SK-N-SH treated with all-trans-retinoic acid at 6 μM for 48 hours (cell line): ENCODE measurements at regions not wholly inside any gene's neighbourhood (a gene's known extent, or its start where the extent isn't known, plus 50 kb on each side); places are given as distances from the start of the nearest gene placed in this dataset.

ENCODE experiments used
- ATAC-seq: fragments of 200-7000 bp; cut with Tn5 transposase; 3 replicates; pipeline ENCODE4 v1.9.1; 2020; ENCODE audit warnings: mild to moderate bottlenecking, moderate library complexity
- ARNTL ChIP-seq: fragments of 450-650 bp; formaldehyde crosslinking; IDR thresholded peaks from 2 replicates; pipeline ENCODE4 v1.5.0; 2020; ENCODE audit warnings: low read depth, mild to moderate bottlenecking, moderate library complexity, borderline replicate concordance
- BACH2 ChIP-seq: fragments of 250-450 bp; sonication (Bioruptor Pico); IDR thresholded peaks from 2 replicates; pipeline ENCODE4 v1.9.0; 2021; ENCODE audit warnings: mild to moderate bottlenecking, borderline replicate concordance
- CSDC2 ChIP-seq: fragments of 250-450 bp; sonication (Bioruptor Pico); IDR thresholded peaks from 2 replicates; pipeline ENCODE4 v1.5.0; 2020; ENCODE audit warnings: mild to moderate bottlenecking, moderate library complexity
- CSRNP3 ChIP-seq: fragments of 250-450 bp; sonication (Bioruptor Pico); IDR thresholded peaks from 2 replicates; pipeline ENCODE4 v1.5.1; 2021; ENCODE audit warnings: mild to moderate bottlenecking, moderate library complexity
- ESRRG ChIP-seq: fragments of 250-450 bp; sonication (Bioruptor Pico); IDR thresholded peaks from 2 replicates; pipeline ENCODE4 v1.6.1; 2021; ENCODE audit warnings: mild to moderate bottlenecking
- GLIS3 ChIP-seq: fragments of 250-450 bp; sonication (Bioruptor Pico); IDR thresholded peaks from 2 replicates; pipeline ENCODE4 v1.5.0; 2020; ENCODE audit warnings: mild to moderate bottlenecking, moderate library complexity
- ISL1 ChIP-seq: fragments of 250-450 bp; sonication (Bioruptor Pico); IDR thresholded peaks from 2 replicates; pipeline ENCODE4 v2.1.2; 2022; ENCODE audit warnings: mild to moderate bottlenecking, moderate library complexity
- OSR1 ChIP-seq: fragments of 250-450 bp; sonication (Bioruptor Pico); IDR thresholded peaks from 2 replicates; pipeline ENCODE4 v1.8.0; 2022; ENCODE audit warnings: moderate library complexity, mild to moderate bottlenecking, inconsistent platforms
- POU6F1 ChIP-seq: fragments of 250-450 bp; sonication (Bioruptor Pico); IDR thresholded peaks from 2 replicates; pipeline ENCODE4 v1.8.0; 2021; ENCODE audit warnings: low read depth, mild to moderate bottlenecking, moderate library complexity, borderline replicate concordance
- PPARA ChIP-seq: fragments of 250-450 bp; sonication (Bioruptor Pico); IDR thresholded peaks from 2 replicates; pipeline ENCODE4 v1.5.0; 2020; ENCODE audit warnings: mild to moderate bottlenecking, borderline replicate concordance
- RARB ChIP-seq: fragments of 250-450 bp; sonication (Bioruptor Pico); IDR thresholded peaks from 2 replicates; pipeline ENCODE4 v1.8.0; 2021; ENCODE audit warnings: mild to moderate bottlenecking, moderate library complexity
- TCF4 ChIP-seq: fragments of 250-450 bp; sonication (Bioruptor Pico); IDR thresholded peaks from 2 replicates; pipeline ENCODE4 v1.8.0; 2021; ENCODE audit warnings: mild to moderate bottlenecking, moderate library complexity, borderline replicate concordance
- TOX ChIP-seq: fragments of 250-450 bp; sonication (Bioruptor Pico); IDR thresholded peaks from 2 replicates; pipeline ENCODE4 v1.8.0; 2021; ENCODE audit warnings: mild to moderate bottlenecking, moderate library complexity, borderline replicate concordance
- ZC3H10 ChIP-seq: fragments of 250-450 bp; sonication (Bioruptor Pico); IDR thresholded peaks from 2 replicates; pipeline ENCODE4 v1.5.1; 2021; ENCODE audit warnings: mild to moderate bottlenecking, moderate library complexity
- ZFP30 ChIP-seq: fragments of 450-650 bp; formaldehyde crosslinking; IDR thresholded peaks from 2 replicates; pipeline ENCODE4 v1.5.0; 2022; ENCODE audit warnings: mild to moderate bottlenecking, moderate library complexity
- ZNF565 ChIP-seq: fragments of 450-650 bp; formaldehyde crosslinking; conservative IDR thresholded peaks from 2 replicates; pipeline ENCODE4 v1.5.0; 2020; ENCODE audit warnings: low read depth, mild to moderate bottlenecking, moderate library complexity
- ZNF70 ChIP-seq: fragments of 450-650 bp; formaldehyde crosslinking; IDR thresholded peaks from 2 replicates; pipeline ENCODE4 v1.5.0; 2020; ENCODE audit warnings: mild to moderate bottlenecking, moderate library complexity
- ZNF8 ChIP-seq: fragments of 450-650 bp; formaldehyde crosslinking; IDR thresholded peaks from 2 replicates; pipeline ENCODE4 v1.5.0; 2020; ENCODE audit warnings: mild to moderate bottlenecking, moderate library complexity
- TF ChIP-seq, protein P1 (sequence below): fragments of 250-450 bp; sonication (Bioruptor Pico); IDR thresholded peaks from 2 replicates; pipeline ENCODE4 v1.8.0; 2020; ENCODE audit warnings: mild to moderate bottlenecking, moderate library complexity, borderline replicate concordance
- TF ChIP-seq, protein P2 (sequence below): fragments of 250-450 bp; sonication (Bioruptor Pico); IDR thresholded peaks from 2 replicates; pipeline ENCODE4 v1.5.1; 2020; ENCODE audit warnings: low read depth, mild to moderate bottlenecking, moderate library complexity
- TF ChIP-seq, protein P3 (sequence below): fragments of 250-450 bp; sonication (Bioruptor Pico); IDR thresholded peaks from 2 replicates; pipeline ENCODE4 v1.5.0; 2020; ENCODE audit warnings: mild to moderate bottlenecking, moderate library complexity

GRCh38 chr18:40534723-40535122 is 1420.3 kb upstream of the PIK3C3 start:
- no peak for TF ChIP-seq PPARA (CRISPR knock-in tag)
- TF ChIP-seq CSRNP3 = no peak
- no peak for TF ChIP-seq TCF4 (CRISPR knock-in tag)
- TF ChIP-seq ZNF565 (CRISPR knock-in tag) = no peak
- TF ChIP-seq RARB (CRISPR knock-in tag) = no peak
- no peak for TF ChIP-seq CSDC2 (CRISPR knock-in tag)
- TF ChIP-seq, protein P1, sequence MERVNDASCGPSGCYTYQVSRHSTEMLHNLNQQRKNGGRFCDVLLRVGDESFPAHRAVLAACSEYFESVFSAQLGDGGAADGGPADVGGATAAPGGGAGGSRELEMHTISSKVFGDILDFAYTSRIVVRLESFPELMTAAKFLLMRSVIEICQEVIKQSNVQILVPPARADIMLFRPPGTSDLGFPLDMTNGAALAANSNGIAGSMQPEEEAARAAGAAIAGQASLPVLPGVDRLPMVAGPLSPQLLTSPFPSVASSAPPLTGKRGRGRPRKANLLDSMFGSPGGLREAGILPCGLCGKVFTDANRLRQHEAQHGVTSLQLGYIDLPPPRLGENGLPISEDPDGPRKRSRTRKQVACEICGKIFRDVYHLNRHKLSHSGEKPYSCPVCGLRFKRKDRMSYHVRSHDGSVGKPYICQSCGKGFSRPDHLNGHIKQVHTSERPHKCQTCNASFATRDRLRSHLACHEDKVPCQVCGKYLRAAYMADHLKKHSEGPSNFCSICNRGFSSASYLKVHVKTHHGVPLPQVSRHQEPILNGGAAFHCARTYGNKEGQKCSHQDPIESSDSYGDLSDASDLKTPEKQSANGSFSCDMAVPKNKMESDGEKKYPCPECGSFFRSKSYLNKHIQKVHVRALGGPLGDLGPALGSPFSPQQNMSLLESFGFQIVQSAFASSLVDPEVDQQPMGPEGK (CRISPR knock-in tag) = no peak
- TF ChIP-seq ZNF70 (CRISPR knock-in tag) = no peak
- TF ChIP-seq, protein P2, sequence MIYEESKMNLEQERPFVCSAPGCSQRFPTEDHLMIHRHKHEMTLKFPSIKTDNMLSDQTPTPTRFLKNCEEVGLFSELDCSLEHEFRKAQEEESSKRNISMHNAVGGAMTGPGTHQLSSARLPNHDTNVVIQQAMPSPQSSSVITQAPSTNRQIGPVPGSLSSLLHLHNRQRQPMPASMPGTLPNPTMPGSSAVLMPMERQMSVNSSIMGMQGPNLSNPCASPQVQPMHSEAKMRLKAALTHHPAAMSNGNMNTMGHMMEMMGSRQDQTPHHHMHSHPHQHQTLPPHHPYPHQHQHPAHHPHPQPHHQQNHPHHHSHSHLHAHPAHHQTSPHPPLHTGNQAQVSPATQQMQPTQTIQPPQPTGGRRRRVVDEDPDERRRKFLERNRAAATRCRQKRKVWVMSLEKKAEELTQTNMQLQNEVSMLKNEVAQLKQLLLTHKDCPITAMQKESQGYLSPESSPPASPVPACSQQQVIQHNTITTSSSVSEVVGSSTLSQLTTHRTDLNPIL (CRISPR knock-in tag) = no peak
- no peak for TF ChIP-seq BACH2
- no peak for TF ChIP-seq ISL1
- no peak for TF ChIP-seq POU6F1 (CRISPR knock-in tag)
- no peak for TF ChIP-seq GLIS3 (CRISPR knock-in tag)
- no peak for TF ChIP-seq ARNTL (CRISPR knock-in tag)
- TF ChIP-seq TOX (CRISPR knock-in tag) = no peak
- TF ChIP-seq, all 23 proteins: peak for 0
- no peak for ATAC-seq

DNA sequence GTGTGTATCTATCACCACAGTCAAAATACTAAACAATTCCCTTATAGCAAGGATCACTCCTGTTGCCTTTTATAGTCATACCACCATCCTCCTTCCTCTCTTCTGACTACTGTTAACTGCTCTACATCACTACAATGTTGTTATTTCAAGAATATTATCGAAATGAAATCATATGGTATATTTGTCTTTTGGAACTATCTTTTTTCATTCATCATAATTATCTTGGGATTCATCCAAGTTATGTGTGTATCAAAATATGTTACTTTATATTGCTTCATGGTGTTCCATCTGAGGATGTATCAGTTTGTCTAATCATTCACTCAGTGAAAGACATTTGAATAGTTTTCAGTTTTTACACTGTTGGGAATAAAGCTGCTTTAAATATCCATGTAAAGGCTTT is 1423.0 kb upstream of the PIK3C3 start:
- ATAC-seq = peak; percentile 34; the same call in 1 of the 3 replicates
- TF ChIP-seq ZNF565 (CRISPR knock-in tag) (no peak), ESRRG (CRISPR knock-in tag) (no peak), ZNF8 (CRISPR knock-in tag) (no peak), CSDC2 (CRISPR knock-in tag) (no peak), TCF4 (CRISPR knock-in tag) (no peak)

DNA sequence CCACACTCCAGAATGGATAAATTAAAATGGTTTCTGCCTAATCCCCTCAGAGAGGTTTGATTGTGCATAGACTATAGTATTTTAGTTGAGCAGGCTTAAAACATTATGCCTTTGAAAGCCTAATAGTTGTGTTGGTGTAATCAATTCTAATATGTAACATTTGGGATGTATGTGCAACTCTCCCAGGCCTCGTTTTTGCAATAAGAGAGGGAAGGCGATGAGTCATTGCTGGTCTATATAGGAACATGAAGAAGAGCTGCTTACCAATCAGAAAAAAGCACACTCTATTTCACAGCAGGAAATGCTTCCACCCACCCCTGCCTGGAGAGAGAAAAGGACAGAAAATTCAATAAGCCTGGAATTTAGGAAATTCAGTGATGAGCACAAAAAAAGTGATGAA is 1424.0 kb upstream of the PIK3C3 start:
- ATAC-seq = no peak
- TF ChIP-seq CSRNP3 (no peak), ISL1 (no peak), ZNF70 (CRISPR knock-in tag) (no peak), ZNF565 (CRISPR knock-in tag) (no peak), ARNTL (CRISPR knock-in tag) (no peak), ZFP30 (CRISPR knock-in tag) (no peak), OSR1 (no peak), POU6F1 (CRISPR knock-in tag) (no peak), GLIS3 (CRISPR knock-in tag) (no peak), ZNF8 (CRISPR knock-in tag) (no peak), ZC3H10 (no peak)
- TF ChIP-seq, protein P1 (CRISPR knock-in tag) = no peak
- TF ChIP-seq, protein P2 (CRISPR knock-in tag) = no peak
- TF ChIP-seq, protein P3, sequence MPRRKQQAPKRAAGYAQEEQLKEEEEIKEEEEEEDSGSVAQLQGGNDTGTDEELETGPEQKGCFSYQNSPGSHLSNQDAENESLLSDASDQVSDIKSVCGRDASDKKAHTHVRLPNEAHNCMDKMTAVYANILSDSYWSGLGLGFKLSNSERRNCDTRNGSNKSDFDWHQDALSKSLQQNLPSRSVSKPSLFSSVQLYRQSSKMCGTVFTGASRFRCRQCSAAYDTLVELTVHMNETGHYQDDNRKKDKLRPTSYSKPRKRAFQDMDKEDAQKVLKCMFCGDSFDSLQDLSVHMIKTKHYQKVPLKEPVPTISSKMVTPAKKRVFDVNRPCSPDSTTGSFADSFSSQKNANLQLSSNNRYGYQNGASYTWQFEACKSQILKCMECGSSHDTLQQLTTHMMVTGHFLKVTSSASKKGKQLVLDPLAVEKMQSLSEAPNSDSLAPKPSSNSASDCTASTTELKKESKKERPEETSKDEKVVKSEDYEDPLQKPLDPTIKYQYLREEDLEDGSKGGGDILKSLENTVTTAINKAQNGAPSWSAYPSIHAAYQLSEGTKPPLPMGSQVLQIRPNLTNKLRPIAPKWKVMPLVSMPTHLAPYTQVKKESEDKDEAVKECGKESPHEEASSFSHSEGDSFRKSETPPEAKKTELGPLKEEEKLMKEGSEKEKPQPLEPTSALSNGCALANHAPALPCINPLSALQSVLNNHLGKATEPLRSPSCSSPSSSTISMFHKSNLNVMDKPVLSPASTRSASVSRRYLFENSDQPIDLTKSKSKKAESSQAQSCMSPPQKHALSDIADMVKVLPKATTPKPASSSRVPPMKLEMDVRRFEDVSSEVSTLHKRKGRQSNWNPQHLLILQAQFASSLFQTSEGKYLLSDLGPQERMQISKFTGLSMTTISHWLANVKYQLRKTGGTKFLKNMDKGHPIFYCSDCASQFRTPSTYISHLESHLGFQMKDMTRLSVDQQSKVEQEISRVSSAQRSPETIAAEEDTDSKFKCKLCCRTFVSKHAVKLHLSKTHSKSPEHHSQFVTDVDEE (CRISPR knock-in tag) = no peak
